ENCODE measurements at regions not wholly inside any gene's neighbourhood (a gene's known extent, or its start where the extent isn't known, plus 50 kb on each side); places are given as distances from the start of the nearest gene placed in this dataset.

GRCh38 chr20:60650087-60650486 lies 602.0 kb upstream of the CDH4 start:
- Histone ChIP-seq H3K4me2 (ENCODE audit: low read depth, low read length, poor library complexity, severe bottlenecking) (no peak overlapping the region), H3K36me3 (ENCODE audit: insufficient read depth, low read length) (no peaks in the 10 kb centered on the region), H3K9me2 (replicated peaks; ENCODE audit: insufficient read depth, low read length) (no peaks in the 10 kb centered on the region), H3K4me3 (ENCODE audit: low read length) (no peak overlapping the region), H3K79me2 (ENCODE audit: low read length) (no peaks in the 10 kb centered on the region), H4K20me1 (ENCODE audit: insufficient read depth, low read depth, low read length) (no peaks in the 10 kb centered on the region), H3K9ac (ENCODE audit: low read length) (no peak overlapping the region), H3K27me3 (ENCODE audit: low read length) (no peaks in the 10 kb centered on the region), H3K4me1 (ENCODE audit: low read length) (no peaks in the 10 kb centered on the region), H2AFZ (ENCODE audit: low read length) (no peak overlapping the region), H3K27ac (ENCODE audit: low read length) (no peak overlapping the region), H3K9me3 (ENCODE audit: low read length) (peaks cover 6% of the 10 kb centered on the region)
- DNase-seq: no peak

- no peaks in the 10 kb centered on the region for H3K79me2 ChIP-seq (ENCODE audit: low read length)
Measured at GRCh38 chr20:60652046-60652445, 600.0 kb upstream of the CDH4 start.

DNA sequence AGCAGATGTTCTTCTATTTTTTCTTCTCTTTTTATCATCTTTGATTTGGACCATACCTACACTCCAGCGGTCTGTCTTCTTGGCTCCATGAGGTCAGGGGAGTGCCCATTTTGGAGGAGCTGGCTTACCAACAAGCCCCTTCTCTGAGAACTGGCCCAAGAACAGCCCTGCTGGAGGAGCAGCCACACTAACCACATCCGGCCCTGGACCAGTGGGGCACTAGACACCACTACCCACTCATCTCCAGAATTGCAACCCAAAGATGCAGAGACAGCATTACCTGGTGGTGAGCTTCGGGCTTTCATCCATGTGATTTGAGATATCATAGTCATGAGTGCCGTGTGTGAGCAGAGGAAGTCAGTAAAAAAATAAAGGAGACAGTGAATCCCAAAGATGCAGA lies 599.4 kb upstream of the CDH4 start:
- Histone ChIP-seq H3K4me1 (ENCODE audit: low read length) (no peaks in the 10 kb centered on the region), H3K9me3 (ENCODE audit: low read length) (peaks cover 6% of the 10 kb centered on the region), H4K20me1 (ENCODE audit: insufficient read depth, low read depth, low read length) (no peaks in the 10 kb centered on the region), H3K4me2 (ENCODE audit: low read depth, low read length, poor library complexity, severe bottlenecking) (no peak overlapping the region), H3K79me2 (ENCODE audit: low read length) (no peaks in the 10 kb centered on the region), H3K9me2 (replicated peaks; ENCODE audit: insufficient read depth, low read length) (no peaks in the 10 kb centered on the region), H3K9ac (ENCODE audit: low read length) (no peak overlapping the region), H3K4me3 (ENCODE audit: low read length) (no peak overlapping the region), H2AFZ (ENCODE audit: low read length) (no peak overlapping the region), H3K36me3 (ENCODE audit: insufficient read depth, low read length) (no peaks in the 10 kb centered on the region), H3K27me3 (ENCODE audit: low read length) (no peaks in the 10 kb centered on the region), H3K27ac (ENCODE audit: low read length) (no peak overlapping the region)
- no peak for DNase-seq

More at GRCh38 chr20:60652046-60652445, 600.0 kb upstream of the CDH4 start:
- DNase-seq: no peak
- no peaks in the 10 kb centered on the region for H4K20me1 ChIP-seq (ENCODE audit: insufficient read depth, low read depth, low read length)
- no peaks in the 10 kb centered on the region for H3K9me2 ChIP-seq (replicated peaks; ENCODE audit: insufficient read depth, low read length)
- no peak overlapping the region for H3K9ac ChIP-seq (ENCODE audit: low read length)
- H3K4me2 ChIP-seq (ENCODE audit: low read depth, low read length, poor library complexity, severe bottlenecking): no peak overlapping the region
- H3K27me3 ChIP-seq (ENCODE audit: low read length): no peaks in the 10 kb centered on the region
- no peak overlapping the region for H3K27ac ChIP-seq (ENCODE audit: low read length)
- no peak overlapping the region for H3K4me3 ChIP-seq (ENCODE audit: low read length)
- no peaks in the 10 kb centered on the region for H3K36me3 ChIP-seq (ENCODE audit: insufficient read depth, low read length)
- no peaks in the 10 kb centered on the region for H3K4me1 ChIP-seq (ENCODE audit: low read length)
- peaks cover 6% of the 10 kb centered on the region for H3K9me3 ChIP-seq (ENCODE audit: low read length)
- H2AFZ ChIP-seq (ENCODE audit: low read length): no peak overlapping the region

DNA sequence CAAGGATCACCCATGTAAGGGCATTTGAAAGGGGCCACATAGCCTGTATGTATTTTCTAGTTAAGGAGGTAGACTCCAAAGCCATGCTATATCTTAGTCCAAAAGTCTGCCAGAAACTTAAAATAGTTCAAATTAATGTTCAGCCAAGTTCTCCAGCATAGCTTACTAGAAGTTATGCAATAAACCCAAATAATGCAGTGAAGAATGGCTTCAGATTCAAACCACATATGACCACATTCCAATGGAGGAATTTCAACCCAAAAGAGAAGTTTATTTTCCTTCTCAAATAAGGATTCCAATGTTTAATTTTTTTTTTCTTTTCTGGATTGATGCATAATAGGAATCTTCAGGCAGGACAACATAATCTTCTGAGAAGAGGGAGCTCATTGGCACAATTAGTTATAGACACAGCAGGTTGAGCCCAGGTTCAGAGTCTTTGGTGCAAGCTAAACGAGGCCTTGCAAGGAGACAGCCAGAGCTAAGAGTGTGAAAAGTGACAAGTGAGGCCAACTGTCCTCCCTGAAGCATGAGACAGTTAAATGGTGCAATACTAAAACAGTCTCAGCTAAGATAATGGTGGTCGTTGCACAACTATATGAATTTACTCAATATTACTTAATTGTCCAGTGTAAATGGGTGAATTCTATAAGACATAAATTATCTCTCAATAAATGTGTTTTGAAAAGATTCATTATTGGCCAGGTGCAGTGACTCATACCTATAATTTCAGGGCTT lies 598.8 kb upstream of the CDH4 start:
- no peaks in the 10 kb centered on the region for H3K79me2 ChIP-seq (ENCODE audit: low read length)
- H3K9me2 ChIP-seq (replicated peaks; ENCODE audit: insufficient read depth, low read length): no peaks in the 10 kb centered on the region
- no peak overlapping the region for H3K4me3 ChIP-seq (ENCODE audit: low read length)
- H3K9ac ChIP-seq (ENCODE audit: low read length): no peak overlapping the region
- H3K27ac ChIP-seq (ENCODE audit: low read length): no peak overlapping the region
- no peak overlapping the region for H3K4me2 ChIP-seq (ENCODE audit: low read depth, low read length, poor library complexity, severe bottlenecking)
- no peaks in the 10 kb centered on the region for H3K4me1 ChIP-seq (ENCODE audit: low read length)
- H3K36me3 ChIP-seq (ENCODE audit: insufficient read depth, low read length): no peaks in the 10 kb centered on the region
- H4K20me1 ChIP-seq (ENCODE audit: insufficient read depth, low read depth, low read length): no peaks in the 10 kb centered on the region
- H2AFZ ChIP-seq (ENCODE audit: low read length): no peak overlapping the region
- no peaks in the 10 kb centered on the region for H3K27me3 ChIP-seq (ENCODE audit: low read length)
- peaks cover 6% of the 10 kb centered on the region for H3K9me3 ChIP-seq (ENCODE audit: low read length)
- DNase-seq: no peak

- no peak overlapping the region for H3K4me3 ChIP-seq (ENCODE audit: low read length)
- no peaks in the 10 kb centered on the region for H4K20me1 ChIP-seq (ENCODE audit: insufficient read depth, low read depth, low read length)
- no peaks in the 10 kb centered on the region for H3K36me3 ChIP-seq (ENCODE audit: insufficient read depth, low read length)
- no peak overlapping the region for H3K27ac ChIP-seq (ENCODE audit: low read length)
- H3K27me3 ChIP-seq (ENCODE audit: low read length): no peaks in the 10 kb centered on the region
- H3K9me2 ChIP-seq (replicated peaks; ENCODE audit: insufficient read depth, low read length): no peaks in the 10 kb centered on the region
- no peaks in the 10 kb centered on the region for H3K4me1 ChIP-seq (ENCODE audit: low read length)
- H3K9me3 ChIP-seq (ENCODE audit: low read length): no peaks in the 10 kb centered on the region; the same call in 1 of the 2 replicates
- no peak overlapping the region for H3K4me2 ChIP-seq (ENCODE audit: low read depth, low read length, poor library complexity, severe bottlenecking)
- no peak overlapping the region for H3K9ac ChIP-seq (ENCODE audit: low read length)
- H2AFZ ChIP-seq (ENCODE audit: low read length): no peak overlapping the region
- no peak for DNase-seq
- no peaks in the 10 kb centered on the region for H3K79me2 ChIP-seq (ENCODE audit: low read length)
Measured at GRCh38 chr20:60658681-60659080, 593.4 kb upstream of the CDH4 start.

GRCh38 chr20:60659240-60659639 lies 592.8 kb upstream of the CDH4 start:
- no peak overlapping the region for H2AFZ ChIP-seq (ENCODE audit: low read length)
- no peaks in the 10 kb centered on the region for H4K20me1 ChIP-seq (ENCODE audit: insufficient read depth, low read depth, low read length)
- H3K36me3 ChIP-seq (ENCODE audit: insufficient read depth, low read length): no peaks in the 10 kb centered on the region
- H3K9ac ChIP-seq (ENCODE audit: low read length): no peak overlapping the region
- H3K27ac ChIP-seq (ENCODE audit: low read length): no peak overlapping the region
- H3K4me1 ChIP-seq (ENCODE audit: low read length): no peaks in the 10 kb centered on the region
- no peak overlapping the region for H3K4me3 ChIP-seq (ENCODE audit: low read length)
- H3K79me2 ChIP-seq (ENCODE audit: low read length): no peaks in the 10 kb centered on the region
- DNase-seq: no peak
- no peaks in the 10 kb centered on the region; the same call in 1 of the 2 replicates for H3K9me3 ChIP-seq (ENCODE audit: low read length)
- H3K9me2 ChIP-seq (replicated peaks; ENCODE audit: insufficient read depth, low read length): no peaks in the 10 kb centered on the region
- no peaks in the 10 kb centered on the region for H3K27me3 ChIP-seq (ENCODE audit: low read length)
- H3K4me2 ChIP-seq (ENCODE audit: low read depth, low read length, poor library complexity, severe bottlenecking): no peak overlapping the region

DNA sequence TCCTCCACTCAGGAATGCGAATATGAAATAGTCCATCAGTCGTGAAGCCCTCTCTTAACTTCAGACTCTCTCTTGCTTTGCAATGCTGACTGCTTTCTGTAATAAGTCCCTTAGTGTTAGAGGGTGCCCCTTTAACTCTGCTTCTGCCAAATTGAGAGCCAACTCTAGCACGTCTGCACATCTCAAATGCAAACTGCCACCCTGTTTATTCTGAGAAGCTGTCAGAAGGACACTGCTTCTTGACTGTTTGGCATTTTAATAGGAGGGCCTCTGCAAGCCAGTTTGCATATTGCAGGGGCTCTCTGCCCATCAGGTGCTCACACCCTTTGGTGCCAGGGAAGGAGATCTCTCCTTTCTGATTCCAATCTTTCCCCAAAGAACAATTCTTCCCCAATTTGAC lies 589.8 kb upstream of the CDH4 start:
- Histone ChIP-seq H3K9me3 (ENCODE audit: low read length) (no peaks in the 10 kb centered on the region), H3K4me1 (ENCODE audit: low read length) (no peaks in the 10 kb centered on the region), H3K27ac (ENCODE audit: low read length) (no peak overlapping the region), H3K9me2 (replicated peaks; ENCODE audit: insufficient read depth, low read length) (no peaks in the 10 kb centered on the region), H3K4me2 (ENCODE audit: low read depth, low read length, poor library complexity, severe bottlenecking) (no peak overlapping the region), H3K4me3 (ENCODE audit: low read length) (no peak overlapping the region), H3K9ac (ENCODE audit: low read length) (no peak overlapping the region), H2AFZ (ENCODE audit: low read length) (no peak overlapping the region), H3K36me3 (ENCODE audit: insufficient read depth, low read length) (no peaks in the 10 kb centered on the region), H3K27me3 (ENCODE audit: low read length) (no peaks in the 10 kb centered on the region), H3K79me2 (ENCODE audit: low read length) (no peaks in the 10 kb centered on the region), H4K20me1 (ENCODE audit: insufficient read depth, low read depth, low read length) (no peaks in the 10 kb centered on the region)
- no peak for DNase-seq

DNA sequence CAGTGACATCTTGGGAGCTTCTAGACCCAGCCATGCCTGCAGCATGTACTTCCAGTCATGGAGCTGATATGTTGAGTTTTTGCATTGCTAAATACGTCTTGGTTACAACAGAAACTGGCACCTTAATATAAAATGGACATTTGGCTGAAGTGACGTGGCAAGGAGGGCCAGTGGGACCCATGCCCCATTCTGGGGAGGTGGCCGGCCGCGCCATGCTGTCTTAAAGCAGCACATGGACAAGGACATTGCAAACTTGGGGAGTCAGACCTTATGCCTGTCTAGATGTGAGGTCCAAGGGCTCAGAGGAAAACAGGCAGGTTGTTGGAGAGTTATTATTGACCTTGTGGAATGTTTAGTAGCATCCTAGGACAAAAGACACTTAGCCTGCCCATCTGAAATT lies 588.0 kb upstream of the CDH4 start:
- Histone ChIP-seq H3K9me2 (replicated peaks; ENCODE audit: insufficient read depth, low read length) (no peaks in the 10 kb centered on the region), H3K9ac (ENCODE audit: low read length) (no peak overlapping the region), H3K4me1 (ENCODE audit: low read length) (no peaks in the 10 kb centered on the region), H3K4me3 (ENCODE audit: low read length) (no peak overlapping the region), H4K20me1 (ENCODE audit: insufficient read depth, low read depth, low read length) (no peaks in the 10 kb centered on the region), H3K4me2 (ENCODE audit: low read depth, low read length, poor library complexity, severe bottlenecking) (no peak overlapping the region), H3K36me3 (ENCODE audit: insufficient read depth, low read length) (no peaks in the 10 kb centered on the region), H2AFZ (ENCODE audit: low read length) (no peak overlapping the region), H3K27me3 (ENCODE audit: low read length) (no peaks in the 10 kb centered on the region), H3K79me2 (ENCODE audit: low read length) (no peaks in the 10 kb centered on the region), H3K9me3 (ENCODE audit: low read length) (no peaks in the 10 kb centered on the region), H3K27ac (ENCODE audit: low read length) (no peak overlapping the region)
- DNase-seq: no peak
